Gastroesophageal sphincter (tissue), 4 donors: ENCODE measurements at regions not wholly inside any gene's neighbourhood (a gene's known extent, or its start where the extent isn't known, plus 50 kb on each side); places are given as distances from the start of the nearest gene placed in this dataset.

Source experiments
- ATAC-seq: fragments of 150-250 bp; one replicate; pipeline ENCODE4 v1.9.1; 2016; ENCODE audit warnings: mild to moderate bottlenecking, moderate library complexity
- H3K27ac ChIP-seq, 4 donors: fragments of 200-600 bp; sonication (generic) in 3 of 4; 1 replicate in 3 of 4; 2 replicates in 1 of 4; pipeline ENCODE4 v1.5.1; 2016 to 2019
- H3K27me3 ChIP-seq: fragments of 200-600 bp; sonication (generic); one replicate; pipeline ENCODE4 v1.5.1; 2019
- H3K36me3 ChIP-seq, 2 donors: fragments of 200-600 bp; sonication (generic); one replicate each; pipeline ENCODE4 v1.5.1; 2019; ENCODE audit warnings: control low read depth in 1 of 2
- H3K4me1 ChIP-seq, 3 donors: fragments of 200-600 bp; sonication (generic); 1 replicate in 2 of 3; 2 replicates in 1 of 3; pipeline ENCODE4 v1.5.1; 2016 to 2019; ENCODE audit warnings: control low read depth in 2 of 3
- H3K4me3 ChIP-seq, 2 donors: fragments of 200-600 bp; sonication (generic); one replicate each; pipeline ENCODE4 v1.5.1; 2019; ENCODE audit warnings: mild to moderate bottlenecking in 1 of 2, moderate library complexity in 1 of 2
- H3K9me3 ChIP-seq, 3 donors: fragments of 200-600 bp; sonication (generic); one replicate each; pipeline ENCODE4 v1.5.1; 2017 to 2019; ENCODE audit warnings: control low read depth in 2 of 3
- EP300 ChIP-seq: sonication (generic); formaldehyde crosslinking; IDR thresholded peaks from one replicate; pipeline ENCODE4 v1.6.1; 2017; ENCODE audit warnings: antibody characterized with exemption, mild to moderate bottlenecking
- POLR2A ChIP-seq, 2 donors: fragments of 450-650 bp; IDR thresholded peaks; one replicate each; pipeline ENCODE4 v1.6.1; 2017; ENCODE audit warnings: antibody characterized with exemption in 2 of 2, mild to moderate bottlenecking in 2 of 2, moderate library complexity in 1 of 2
- POLR2AphosphoS5 ChIP-seq: sonication (generic); formaldehyde crosslinking; IDR thresholded peaks from one replicate; pipeline ENCODE4 v1.6.1; 2017; ENCODE audit warnings: antibody characterized with exemption
- WGBS, 2 donors: methylation state at CpG; one replicate each; pipeline ENCODE4 v1.1.5; 2018; ENCODE audit warnings: low coverage in 1 of 2; 5-methylcytosine and 5-hydroxymethylcytosine counted together
- TF ChIP-seq, protein P1 (sequence below), 4 experiments: fragments of 200-600 bp in 2 of 4; fragments of 450-650 bp in 2 of 4; sonication (generic) in 1 of 4; IDR thresholded peaks; one replicate each; pipeline ENCODE4 v1.5.1; 2017 to 2019; ENCODE audit warnings: antibody characterized with exemption in 4 of 4, mild to moderate bottlenecking in 2 of 4, moderate library complexity in 2 of 4

DNA sequence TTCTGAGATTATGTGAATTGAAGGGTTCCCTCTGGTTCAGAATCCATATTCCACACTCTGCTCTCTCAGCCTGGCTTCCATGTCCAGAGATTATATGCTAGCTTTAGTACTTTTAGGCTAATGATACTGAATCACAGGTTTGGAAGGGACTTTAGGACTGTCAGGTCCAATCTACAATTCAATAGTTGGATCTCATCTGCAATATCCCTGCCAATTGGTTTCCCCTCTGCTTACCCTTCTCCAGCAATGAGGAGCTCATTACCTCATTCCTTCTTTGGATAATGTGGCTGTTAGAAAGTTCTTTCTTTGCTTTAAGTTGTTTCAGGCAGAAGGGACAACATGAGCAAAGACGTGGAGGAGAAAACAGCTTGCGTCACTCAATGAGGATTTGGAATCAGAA lies 245.3 kb downstream of the PLPP3 start:
- ATAC-seq, result no peak
- TF ChIP-seq POLR2A (IDR thresholded peaks at IDR 0.05), result no peak
- TF ChIP-seq POLR2AphosphoS5, result no peak
- TF ChIP-seq, protein P1, sequence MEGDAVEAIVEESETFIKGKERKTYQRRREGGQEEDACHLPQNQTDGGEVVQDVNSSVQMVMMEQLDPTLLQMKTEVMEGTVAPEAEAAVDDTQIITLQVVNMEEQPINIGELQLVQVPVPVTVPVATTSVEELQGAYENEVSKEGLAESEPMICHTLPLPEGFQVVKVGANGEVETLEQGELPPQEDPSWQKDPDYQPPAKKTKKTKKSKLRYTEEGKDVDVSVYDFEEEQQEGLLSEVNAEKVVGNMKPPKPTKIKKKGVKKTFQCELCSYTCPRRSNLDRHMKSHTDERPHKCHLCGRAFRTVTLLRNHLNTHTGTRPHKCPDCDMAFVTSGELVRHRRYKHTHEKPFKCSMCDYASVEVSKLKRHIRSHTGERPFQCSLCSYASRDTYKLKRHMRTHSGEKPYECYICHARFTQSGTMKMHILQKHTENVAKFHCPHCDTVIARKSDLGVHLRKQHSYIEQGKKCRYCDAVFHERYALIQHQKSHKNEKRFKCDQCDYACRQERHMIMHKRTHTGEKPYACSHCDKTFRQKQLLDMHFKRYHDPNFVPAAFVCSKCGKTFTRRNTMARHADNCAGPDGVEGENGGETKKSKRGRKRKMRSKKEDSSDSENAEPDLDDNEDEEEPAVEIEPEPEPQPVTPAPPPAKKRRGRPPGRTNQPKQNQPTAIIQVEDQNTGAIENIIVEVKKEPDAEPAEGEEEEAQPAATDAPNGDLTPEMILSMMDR (IDR thresholded peaks at IDR 0.05), result no peak
- no peak for TF ChIP-seq EP300
- 73 to 89% methylated on average over 2 of the region's 2 CpGs for WGBS, 2 donors

DNA sequence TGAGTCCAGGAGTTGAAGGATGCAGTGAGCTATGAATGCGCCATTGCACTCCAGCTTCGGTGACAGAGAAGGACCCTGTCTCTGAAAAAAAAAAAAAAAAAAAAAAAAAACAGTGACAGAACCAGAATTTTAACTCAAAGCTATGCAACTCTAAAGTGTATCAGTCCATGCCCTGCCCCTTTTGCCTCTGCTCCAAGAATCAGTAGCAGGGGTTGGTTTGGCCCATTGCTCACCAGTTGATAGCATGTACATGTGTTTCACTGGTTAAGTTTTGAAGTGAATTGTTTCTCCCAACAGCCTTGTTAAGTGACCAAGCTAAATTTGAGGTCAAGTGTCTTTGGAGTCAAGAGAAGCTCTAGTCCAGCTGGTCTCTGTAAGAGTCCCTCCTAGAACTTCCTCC lies 245.9 kb downstream of the PLPP3 start:
- no peaks in the 10 kb centered on the region for H3K9me3 ChIP-seq
- H3K4me3 ChIP-seq, result no peak overlapping the region
- ATAC-seq, result no peak
- no peak overlapping the region for H3K27ac ChIP-seq
- no peaks in the 10 kb centered on the region for H3K36me3 ChIP-seq
- WGBS, 2 donors, result 100% methylated on average over 2 of the region's 2 CpGs; no CpG with 5 or more reads in 1 of the 2 donors
- TF ChIP-seq EP300, result no peak
- no peak for TF ChIP-seq POLR2AphosphoS5
- no peak for TF ChIP-seq POLR2A (IDR thresholded peaks at IDR 0.05)
- TF ChIP-seq, protein P1 (IDR thresholded peaks at IDR 0.05), result no peak
- H3K27me3 ChIP-seq, result no peaks in the 10 kb centered on the region
- H3K4me1 ChIP-seq, result no peaks in the 10 kb centered on the region

More for the DNA sequence above, 245.3 kb downstream of the PLPP3 start:
- Histone ChIP-seq H3K4me3 (no peak overlapping the region), H3K27me3 (no peaks in the 10 kb centered on the region), H3K27ac (no peak overlapping the region), H3K36me3 (no peaks in the 10 kb centered on the region), H3K4me1 (no peaks in the 10 kb centered on the region), H3K9me3 (no peaks in the 10 kb centered on the region)

DNA sequence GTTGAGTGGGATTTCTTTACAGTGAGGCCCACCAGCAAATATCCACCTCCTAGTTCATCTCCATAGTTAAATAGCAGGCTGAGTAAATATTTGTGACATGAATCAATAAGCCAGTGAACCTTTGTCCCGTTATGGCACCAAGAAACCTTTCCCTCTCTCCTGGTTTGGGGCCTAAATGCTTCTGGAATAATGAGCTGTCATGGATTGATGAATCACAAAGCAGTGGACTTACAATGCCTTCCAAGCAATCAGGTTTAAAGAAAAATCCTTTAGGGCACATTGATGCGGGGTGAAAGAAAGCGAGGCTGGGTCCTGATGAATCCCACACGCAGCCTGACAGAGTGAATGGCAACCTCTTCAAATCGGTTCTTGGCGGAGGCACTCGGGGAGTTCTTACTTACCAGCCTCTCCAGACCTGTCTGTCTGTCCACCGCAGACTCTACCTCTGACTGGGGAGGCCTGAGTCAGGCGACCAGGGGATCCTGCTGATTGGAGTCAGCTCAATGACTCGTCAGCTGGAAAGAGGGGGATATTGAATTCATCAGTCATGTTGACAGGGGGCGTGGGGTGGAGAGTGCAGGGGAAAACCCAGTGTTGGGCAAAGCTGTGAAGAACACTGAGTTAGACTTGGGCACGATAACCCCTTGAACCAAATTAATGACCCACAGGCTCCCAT lies 247.3 kb downstream of the PLPP3 start:
- H3K27me3 ChIP-seq, result no peaks in the 10 kb centered on the region
- WGBS, 2 donors, result 72% methylated on average over 11 of the region's 12 CpGs; no CpG with 5 or more reads in 1 of the 2 donors
- ATAC-seq, result no peak

DNA sequence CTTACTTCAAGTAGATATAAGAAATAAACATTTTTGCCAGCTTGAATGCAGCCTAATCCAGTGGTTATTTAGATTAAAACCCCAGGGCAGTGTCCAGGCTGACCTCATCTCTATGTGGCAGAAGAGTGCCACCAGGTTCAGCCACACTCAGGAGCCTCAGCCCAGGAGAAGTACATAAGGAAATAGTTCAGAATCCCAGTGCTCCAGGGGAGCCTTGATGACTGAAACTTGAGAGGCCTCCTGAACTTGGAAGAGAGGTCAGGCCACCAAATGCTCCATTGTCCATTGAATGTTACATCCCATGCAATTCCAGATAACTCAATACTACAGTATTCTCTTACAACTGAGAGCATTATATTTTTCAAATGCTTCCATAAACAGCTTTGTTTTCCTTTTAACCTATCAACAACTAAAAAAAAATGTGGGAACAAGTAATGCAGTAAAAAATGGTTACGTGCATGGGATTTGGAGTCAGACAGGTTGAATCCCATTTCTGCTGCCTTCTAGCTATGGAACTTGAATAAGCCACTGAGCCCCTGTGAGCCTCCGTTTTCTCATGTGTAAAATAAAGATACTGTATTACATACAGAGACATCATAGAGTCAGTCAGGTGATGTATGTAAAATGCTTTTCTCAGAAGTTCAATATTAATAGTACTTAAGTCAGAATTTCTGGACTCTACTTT lies 248.0 kb downstream of the PLPP3 start:
- H3K27ac ChIP-seq, result no peak overlapping the region
- WGBS, 2 donors, result 83 to 100% methylated on average over 2 of the region's 2 CpGs
- no peaks in the 10 kb centered on the region for H3K4me1 ChIP-seq
- no peak overlapping the region for H3K4me3 ChIP-seq
- no peaks in the 10 kb centered on the region for H3K27me3 ChIP-seq
- H3K36me3 ChIP-seq, result no peaks in the 10 kb centered on the region
- no peak for ATAC-seq
- TF ChIP-seq POLR2AphosphoS5, result no peak
- TF ChIP-seq EP300, result no peak
- no peak for TF ChIP-seq POLR2A (IDR thresholded peaks at IDR 0.05)
- TF ChIP-seq, protein P1 (IDR thresholded peaks at IDR 0.05), result no peak
- no peaks in the 10 kb centered on the region for H3K9me3 ChIP-seq

More for the DNA sequence above, 247.3 kb downstream of the PLPP3 start:
- TF ChIP-seq POLR2AphosphoS5 (no peak), POLR2A (IDR thresholded peaks at IDR 0.05) (no peak), EP300 (no peak)
- TF ChIP-seq, protein P1 (IDR thresholded peaks at IDR 0.05), result no peak
- Histone ChIP-seq H3K4me3 (no peak overlapping the region), H3K27ac (no peak overlapping the region), H3K4me1 (no peaks in the 10 kb centered on the region), H3K36me3 (no peaks in the 10 kb centered on the region), H3K9me3 (no peaks in the 10 kb centered on the region)
